Esophagus squamous epithelium (tissue), 4 donors: ENCODE measurements at regions not wholly inside any gene's neighbourhood (a gene's known extent, or its start where the extent isn't known, plus 50 kb on each side); places are given as distances from the start of the nearest gene placed in this dataset.

Experiments
- CTCF ChIP-seq, 6 experiments: fragments of 450-650 bp in 4 of 6; fragments of 200-600 bp in 2 of 6; sonication (generic) in 2 of 6; IDR thresholded peaks; one replicate each; pipeline ENCODE4 v1.5.1; 2016 to 2019; ENCODE audit warnings: antibody characterized with exemption in 6 of 6, mild to moderate bottlenecking in 4 of 6, moderate library complexity in 4 of 6
- POLR2A ChIP-seq, 4 donors: fragments of 450-650 bp; IDR thresholded peaks; one replicate each; pipeline ENCODE4 v1.6.1; 2017; ENCODE audit warnings: antibody characterized with exemption in 4 of 4, mild to moderate bottlenecking in 4 of 4, moderate library complexity in 3 of 4

DNA sequence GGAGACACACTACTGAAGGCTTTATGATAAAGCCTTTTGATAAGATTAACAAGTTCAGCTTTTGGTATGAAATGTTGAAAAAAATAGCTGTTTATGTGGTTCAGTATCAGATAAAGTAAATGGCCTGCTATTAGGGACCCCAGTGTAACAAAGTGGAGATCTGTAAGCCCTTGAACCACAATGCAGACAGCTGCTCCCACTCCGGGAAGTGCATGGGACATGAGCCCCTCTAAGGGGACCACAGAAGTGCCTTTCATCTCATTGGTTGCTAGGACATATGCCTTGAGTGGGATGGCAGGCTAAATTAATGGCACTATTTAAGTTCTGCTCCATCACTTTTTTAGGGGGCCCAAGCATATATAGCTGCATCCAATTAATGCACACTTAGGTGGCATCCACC, 167.6 kb upstream of the SOX11 start:
- TF ChIP-seq CTCF (IDR thresholded peaks at IDR 0.05) (no peak), POLR2A (IDR thresholded peaks at IDR 0.05) (no peak)
